Adipocyte (in vitro differentiated cells): ENCODE measurements at regions not wholly inside any gene's neighbourhood (a gene's known extent, or its start where the extent isn't known, plus 50 kb on each side); places are given as distances from the start of the nearest gene placed in this dataset.

ENCODE experiments used
- DNase-seq: peaks from one replicate; pipeline ENCODE4 v3.0.0-alpha.2; 2015; ENCODE audit warnings: low read depth
- H3K27me3 ChIP-seq: replicated peaks from 2 replicates; pipeline ENCODE4 v1.7.0; 2013; ENCODE audit warnings: mild to moderate bottlenecking, low read length, moderate library complexity; ENCODE audit not compliant: control insufficient read depth, insufficient read depth
- H3K36me3 ChIP-seq: 2 replicates; pipeline ENCODE4 v1.7.0; 2013; ENCODE audit warnings: low read length, mild to moderate bottlenecking, moderate library complexity; ENCODE audit not compliant: control insufficient read depth, insufficient read depth, severe bottlenecking
- H3K4me1 ChIP-seq: 2 replicates; pipeline ENCODE4 v1.7.0; 2013; ENCODE audit warnings: mild to moderate bottlenecking, low read length, moderate library complexity; ENCODE audit not compliant: control insufficient read depth, insufficient read depth
- H3K4me3 ChIP-seq: 2 replicates; pipeline ENCODE4 v1.7.0; 2013; ENCODE audit warnings: mild to moderate bottlenecking, low read length, moderate library complexity
- H3K9ac ChIP-seq: 2 replicates; pipeline ENCODE4 v1.7.0; 2013; ENCODE audit warnings: mild to moderate bottlenecking, low read length, moderate library complexity
- H3K9me3 ChIP-seq: 2 replicates; pipeline ENCODE4 v1.7.0; 2013; ENCODE audit warnings: mild to moderate bottlenecking, low read length, moderate library complexity; ENCODE audit not compliant: control insufficient read depth

GRCh38 chr1:185408700-185409270, 91.7 kb upstream of the IVNS1ABP start:
- Histone ChIP-seq H3K4me1 (no peaks in the 10 kb centered on the region), H3K36me3 (no peaks in the 10 kb centered on the region), H3K4me3 (no peak overlapping the region), H3K9me3 (no peaks in the 10 kb centered on the region), H3K9ac (no peak overlapping the region), H3K27me3 (no peaks in the 10 kb centered on the region)
- no peak for DNase-seq

- no peaks in the 10 kb centered on the region for H3K36me3 ChIP-seq
- no peak overlapping the region for H3K4me3 ChIP-seq
- no peak overlapping the region for H3K9ac ChIP-seq
- no peak for DNase-seq
- H3K4me1 ChIP-seq: no peaks in the 10 kb centered on the region
- H3K9me3 ChIP-seq: no peaks in the 10 kb centered on the region
- H3K27me3 ChIP-seq: no peaks in the 10 kb centered on the region
Measured at GRCh38 chr1:185406691-185407009, 89.6 kb upstream of the IVNS1ABP start.

DNA sequence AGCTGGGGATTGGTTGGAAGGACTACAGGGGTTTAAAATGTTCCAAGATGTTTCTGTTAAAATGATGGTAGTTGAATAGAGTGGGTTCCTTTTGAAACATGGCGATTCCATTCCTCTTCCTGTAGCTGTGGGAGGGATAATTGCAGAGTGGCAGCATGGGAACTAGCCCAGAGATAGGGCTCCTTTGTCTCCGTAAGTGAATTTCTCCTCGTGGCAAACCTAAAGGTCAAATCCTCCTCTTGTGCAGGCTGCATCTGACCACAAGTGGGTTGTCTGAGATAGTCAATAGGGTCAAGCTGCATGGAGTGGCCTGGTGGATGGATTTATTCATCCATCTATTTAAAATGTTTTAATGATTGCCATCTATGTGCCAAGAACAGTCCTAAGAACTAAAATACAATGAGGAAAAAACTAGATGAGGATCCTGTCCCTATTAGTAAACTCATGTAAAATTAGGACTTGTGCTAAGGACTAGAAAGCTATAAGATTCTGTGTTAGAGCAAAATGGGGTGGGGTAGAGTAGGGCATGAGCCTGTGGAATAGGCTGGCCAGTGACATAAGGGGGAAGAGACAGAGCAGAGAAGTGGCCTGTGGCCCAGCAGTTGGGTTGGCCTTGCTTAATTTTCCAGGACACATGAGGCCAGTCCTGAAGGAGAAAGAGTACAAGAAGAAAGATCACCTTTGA, 89.1 kb upstream of the IVNS1ABP start:
- no peak overlapping the region for H3K4me3 ChIP-seq
- no peak overlapping the region for H3K9ac ChIP-seq
- no peaks in the 10 kb centered on the region for H3K36me3 ChIP-seq
- H3K9me3 ChIP-seq: no peaks in the 10 kb centered on the region
- no peaks in the 10 kb centered on the region for H3K4me1 ChIP-seq
- H3K27me3 ChIP-seq: no peaks in the 10 kb centered on the region
- DNase-seq: no peak

DNA sequence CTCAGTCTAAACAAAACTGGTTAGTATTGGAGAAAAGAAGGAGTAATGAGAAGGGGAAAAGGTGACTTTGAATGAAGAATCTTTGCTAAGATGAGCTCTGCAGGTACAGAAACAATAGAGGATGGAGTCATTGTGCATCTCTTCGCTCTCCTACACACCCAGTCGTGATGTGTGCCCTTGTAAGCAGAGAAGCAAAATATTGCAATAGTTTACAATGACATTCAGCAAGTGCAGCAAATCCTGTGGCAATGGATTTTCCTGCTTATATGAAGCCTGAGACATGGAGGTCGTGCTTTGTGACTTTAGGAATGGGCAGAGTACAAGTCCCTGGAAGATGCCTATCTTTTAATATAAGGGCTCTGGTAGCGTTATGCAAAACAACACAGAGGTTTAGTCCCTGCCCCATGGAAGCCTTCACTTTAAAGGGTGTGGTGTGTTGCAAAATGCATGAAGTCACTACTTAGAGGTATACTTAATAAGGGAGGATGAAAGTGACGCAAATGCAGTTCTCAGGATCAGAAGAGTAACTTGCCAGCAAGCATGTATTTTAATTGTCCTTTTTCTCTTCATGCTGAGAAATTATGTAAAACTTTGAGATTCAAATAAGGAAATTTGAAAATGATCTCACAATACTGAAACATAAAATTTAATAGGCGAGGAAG, 88.0 kb upstream of the IVNS1ABP start:
- DNase-seq: no peak
- H3K36me3 ChIP-seq: no peaks in the 10 kb centered on the region
- H3K9ac ChIP-seq: peak overlapping the region; percentile 72
- H3K9me3 ChIP-seq: no peaks in the 10 kb centered on the region
- H3K4me3 ChIP-seq: peak overlapping the region; percentile 75
- H3K4me1 ChIP-seq: no peaks in the 10 kb centered on the region
- no peaks in the 10 kb centered on the region for H3K27me3 ChIP-seq

DNA sequence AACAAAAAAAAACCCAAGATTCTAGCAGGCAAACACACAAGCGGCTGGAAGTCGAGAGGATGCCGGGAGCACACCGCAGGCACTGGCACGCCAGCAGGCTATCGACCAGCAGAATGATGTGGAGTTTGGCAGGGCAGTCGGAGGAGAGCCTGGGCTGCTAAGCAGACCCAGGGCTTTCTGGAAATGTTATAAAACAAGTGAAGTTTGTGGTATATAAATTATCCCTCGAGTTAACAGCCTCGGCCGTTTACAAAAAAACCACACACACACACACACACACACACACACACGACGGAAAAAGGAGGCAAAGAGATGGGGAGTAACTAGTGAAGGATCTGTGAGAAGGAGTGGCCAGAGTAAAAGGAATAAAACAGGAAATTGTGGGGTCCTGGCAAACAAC, 87.2 kb upstream of the IVNS1ABP start:
- no peak for DNase-seq
- Histone ChIP-seq H3K9me3 (no peaks in the 10 kb centered on the region), H3K4me1 (no peaks in the 10 kb centered on the region), H3K36me3 (no peaks in the 10 kb centered on the region), H3K27me3 (no peaks in the 10 kb centered on the region), H3K9ac (peak overlapping the region; percentile 72), H3K4me3 (peak overlapping the region; percentile 75)

DNA sequence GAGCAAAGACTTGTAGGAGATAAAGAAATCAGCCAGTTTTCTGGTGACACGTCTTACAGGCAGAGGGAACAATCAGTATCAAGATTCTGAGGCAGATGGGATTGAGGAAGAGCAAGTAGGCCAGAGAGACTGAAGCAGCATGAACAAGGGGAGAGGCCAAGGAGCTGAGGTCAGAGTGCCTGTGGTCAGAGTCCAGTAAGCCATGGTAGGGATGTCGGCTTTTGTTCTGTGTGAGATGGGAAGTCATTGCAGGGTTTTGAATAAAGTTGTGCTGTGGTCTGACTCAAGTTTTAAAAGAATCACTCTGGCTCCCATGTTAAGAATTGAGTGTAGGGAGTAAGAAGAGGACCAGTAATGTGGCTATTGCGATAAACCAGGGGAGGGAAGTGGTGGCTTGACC, 85.9 kb upstream of the IVNS1ABP start:
- Histone ChIP-seq H3K9ac (no peak overlapping the region), H3K27me3 (no peaks in the 10 kb centered on the region), H3K4me3 (no peak overlapping the region), H3K36me3 (no peaks in the 10 kb centered on the region), H3K9me3 (no peaks in the 10 kb centered on the region), H3K4me1 (no peaks in the 10 kb centered on the region)
- no peak for DNase-seq

- no peak for DNase-seq
Measured at GRCh38 chr1:185401019-185401418, 84.0 kb upstream of the IVNS1ABP start.

DNA sequence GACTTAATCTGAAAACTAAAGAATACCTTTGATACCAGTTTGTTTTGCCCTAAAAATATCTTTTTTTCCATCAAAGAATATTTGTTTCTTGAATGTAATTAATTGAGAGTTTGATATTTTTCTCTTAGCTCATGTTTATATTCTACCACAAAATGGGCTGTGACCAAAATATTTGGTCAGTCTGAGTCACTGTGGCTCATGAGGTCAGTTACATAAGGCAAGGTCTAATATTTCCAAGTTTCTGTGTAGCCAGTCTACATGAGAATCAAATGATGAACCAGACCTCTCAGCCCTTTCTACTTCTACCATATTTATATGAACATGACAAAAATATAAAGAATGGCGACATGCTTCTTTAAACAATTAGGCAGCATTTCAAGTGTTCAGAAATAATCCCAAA, 83.0 kb upstream of the IVNS1ABP start:
- Histone ChIP-seq H3K9ac (no peak overlapping the region), H3K4me3 (no peak overlapping the region), H3K27me3 (no peaks in the 10 kb centered on the region), H3K9me3 (no peaks in the 10 kb centered on the region), H3K36me3 (no peaks in the 10 kb centered on the region), H3K4me1 (peaks cover 11% of the 10 kb centered on the region)
- DNase-seq: peak; percentile 59

More at GRCh38 chr1:185401019-185401418, 84.0 kb upstream of the IVNS1ABP start:
- Histone ChIP-seq H3K4me3 (no peak overlapping the region), H3K36me3 (no peaks in the 10 kb centered on the region), H3K9ac (no peak overlapping the region), H3K9me3 (no peaks in the 10 kb centered on the region), H3K4me1 (peaks cover 9% of the 10 kb centered on the region), H3K27me3 (no peaks in the 10 kb centered on the region)

GRCh38 chr1:185398599-185398998, 81.6 kb upstream of the IVNS1ABP start:
- Histone ChIP-seq H3K4me3 (no peak overlapping the region), H3K9ac (no peak overlapping the region), H3K9me3 (no peaks in the 10 kb centered on the region), H3K36me3 (no peaks in the 10 kb centered on the region), H3K27me3 (no peaks in the 10 kb centered on the region), H3K4me1 (peaks cover 11% of the 10 kb centered on the region)
- no peak for DNase-seq

GRCh38 chr1:185398022-185398421, 81.0 kb upstream of the IVNS1ABP start:
- Histone ChIP-seq H3K9ac (no peak overlapping the region), H3K36me3 (no peaks in the 10 kb centered on the region), H3K4me1 (peaks cover 11% of the 10 kb centered on the region), H3K4me3 (no peak overlapping the region), H3K9me3 (no peaks in the 10 kb centered on the region), H3K27me3 (no peaks in the 10 kb centered on the region)
- no peak for DNase-seq

GRCh38 chr1:185397183-185397582, 80.1 kb upstream of the IVNS1ABP start:
- H3K27me3 ChIP-seq: no peaks in the 10 kb centered on the region
- H3K9me3 ChIP-seq: no peaks in the 10 kb centered on the region
- no peak overlapping the region for H3K4me3 ChIP-seq
- no peak overlapping the region for H3K9ac ChIP-seq
- no peak for DNase-seq
- peaks cover 11% of the 10 kb centered on the region for H3K4me1 ChIP-seq
- H3K36me3 ChIP-seq: no peaks in the 10 kb centered on the region
